GM12891 (cell line): ENCODE measurements at regions not wholly inside any gene's neighbourhood (a gene's known extent, or its start where the extent isn't known, plus 50 kb on each side); places are given as distances from the start of the nearest gene placed in this dataset.

ENCODE experiments used
- POLR2A ChIP-seq: IDR thresholded peaks from 2 replicates; pipeline ENCODE4 v1.6.1; 2011; ENCODE audit warnings: low read depth, low read length, control low read depth
- POLR2AphosphoS5 ChIP-seq: IDR thresholded peaks from 2 replicates; pipeline ENCODE4 v1.6.1; 2011; ENCODE audit warnings: low read depth, low read length, control low read depth
- SPI1 ChIP-seq: IDR thresholded peaks from 2 replicates; pipeline ENCODE4 v1.6.1; 2011; ENCODE audit warnings: low read depth, low read length, control low read depth
- TAF1 ChIP-seq: IDR thresholded peaks from 2 replicates; pipeline ENCODE4 v1.6.1; 2011; ENCODE audit warnings: low read depth, low read length, control low read depth

- TF ChIP-seq POLR2A (no peak), POLR2AphosphoS5 (no peak), TAF1 (no peak), SPI1 (no peak)
Observed at GRCh38 chrY:8712296-8712695, 625.0 kb upstream of the TSPY4 start.
